Testis (tissue), 2 donors: ENCODE measurements at regions not wholly inside any gene's neighbourhood (a gene's known extent, or its start where the extent isn't known, plus 50 kb on each side); places are given as distances from the start of the nearest gene placed in this dataset.

Experiments used
- POLR2A ChIP-seq: fragments of 450-650 bp; IDR thresholded peaks from one replicate; pipeline ENCODE4 v1.6.1; 2017; ENCODE audit warnings: antibody characterized with exemption, mild to moderate bottlenecking, moderate library complexity
- TF ChIP-seq, protein P1 (sequence below), 3 experiments: fragments of 450-650 bp in 2 of 3; fragments of 200-600 bp in 1 of 3; sonication (generic) in 1 of 3; IDR thresholded peaks; one replicate each; pipeline ENCODE4 v1.5.1; 2016 to 2019; ENCODE audit warnings: antibody characterized with exemption in 3 of 3, mild to moderate bottlenecking in 2 of 3, moderate library complexity in 1 of 3

DNA sequence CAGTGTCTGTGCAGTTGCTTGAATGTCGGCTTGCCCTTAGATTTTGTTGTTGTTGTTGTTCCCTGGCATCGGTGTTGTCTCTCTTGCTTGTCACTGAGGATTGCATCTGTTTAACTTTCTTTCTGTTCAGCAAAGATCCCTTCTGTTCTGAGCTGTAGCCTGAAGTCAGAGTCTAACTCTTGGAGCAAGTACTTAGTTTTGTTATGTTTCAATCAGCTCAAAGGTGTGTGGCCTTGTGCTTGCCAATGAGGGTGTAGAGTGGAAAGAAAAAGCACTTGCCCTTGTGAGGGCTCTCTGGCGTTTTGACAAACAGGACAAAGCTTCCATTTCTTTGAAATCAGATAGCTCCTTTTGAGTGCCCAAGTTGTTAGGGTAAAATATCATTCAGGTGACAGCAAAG is 757.1 kb upstream of the CDH7 start:
- TF ChIP-seq, protein P1, sequence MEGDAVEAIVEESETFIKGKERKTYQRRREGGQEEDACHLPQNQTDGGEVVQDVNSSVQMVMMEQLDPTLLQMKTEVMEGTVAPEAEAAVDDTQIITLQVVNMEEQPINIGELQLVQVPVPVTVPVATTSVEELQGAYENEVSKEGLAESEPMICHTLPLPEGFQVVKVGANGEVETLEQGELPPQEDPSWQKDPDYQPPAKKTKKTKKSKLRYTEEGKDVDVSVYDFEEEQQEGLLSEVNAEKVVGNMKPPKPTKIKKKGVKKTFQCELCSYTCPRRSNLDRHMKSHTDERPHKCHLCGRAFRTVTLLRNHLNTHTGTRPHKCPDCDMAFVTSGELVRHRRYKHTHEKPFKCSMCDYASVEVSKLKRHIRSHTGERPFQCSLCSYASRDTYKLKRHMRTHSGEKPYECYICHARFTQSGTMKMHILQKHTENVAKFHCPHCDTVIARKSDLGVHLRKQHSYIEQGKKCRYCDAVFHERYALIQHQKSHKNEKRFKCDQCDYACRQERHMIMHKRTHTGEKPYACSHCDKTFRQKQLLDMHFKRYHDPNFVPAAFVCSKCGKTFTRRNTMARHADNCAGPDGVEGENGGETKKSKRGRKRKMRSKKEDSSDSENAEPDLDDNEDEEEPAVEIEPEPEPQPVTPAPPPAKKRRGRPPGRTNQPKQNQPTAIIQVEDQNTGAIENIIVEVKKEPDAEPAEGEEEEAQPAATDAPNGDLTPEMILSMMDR (IDR thresholded peaks at IDR 0.05) = no peak
- TF ChIP-seq POLR2A = no peak
